ENCODE measurements at regions not wholly inside any gene's neighbourhood (a gene's known extent, or its start where the extent isn't known, plus 50 kb on each side); places are given as distances from the start of the nearest gene placed in this dataset.

DNA sequence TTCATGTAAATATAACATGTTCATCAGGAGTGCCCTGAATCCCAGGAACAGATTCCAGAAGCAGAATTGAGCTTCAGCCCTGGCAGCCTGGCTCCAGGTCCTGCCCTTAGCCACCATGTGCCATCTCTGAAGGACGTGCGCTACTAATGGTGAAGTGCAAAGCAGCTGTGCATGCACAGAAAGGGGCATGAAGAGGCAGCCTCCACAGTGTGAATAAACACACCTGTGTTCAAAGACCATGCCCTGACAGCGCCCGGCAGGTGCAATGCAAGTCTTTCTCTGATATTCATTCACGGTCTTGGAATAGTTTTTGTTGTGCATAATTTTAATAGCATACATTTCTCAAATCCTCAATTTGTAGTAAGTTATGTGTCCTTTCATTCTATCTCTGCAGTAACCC lies 250.4 kb upstream of the TCERG1L start:
- DNase-seq (ENCODE audit: low read depth in 2 of 2): no peak

DNA sequence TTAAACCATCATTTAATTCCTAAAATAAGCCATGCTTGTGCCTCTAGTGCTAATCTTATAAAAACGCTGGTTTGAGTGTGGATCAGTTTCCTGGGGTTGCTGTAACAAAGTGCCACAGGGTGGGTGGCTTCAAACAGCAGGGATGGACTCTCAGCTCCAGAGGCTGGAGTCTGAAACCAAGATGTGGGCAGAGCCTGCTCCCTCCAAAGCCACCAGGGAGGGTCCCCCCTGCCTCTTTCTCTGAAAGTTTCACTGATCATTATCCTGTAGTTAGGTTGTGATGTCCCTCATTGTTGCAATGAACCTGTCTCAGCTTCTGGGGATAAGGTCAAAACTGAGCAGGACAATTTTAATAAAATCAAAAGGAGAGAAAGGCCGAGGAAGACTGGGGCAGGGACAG lies 251.9 kb upstream of the TCERG1L start:
- DNase-seq (ENCODE audit: low read depth in 2 of 2): no peak

DNA sequence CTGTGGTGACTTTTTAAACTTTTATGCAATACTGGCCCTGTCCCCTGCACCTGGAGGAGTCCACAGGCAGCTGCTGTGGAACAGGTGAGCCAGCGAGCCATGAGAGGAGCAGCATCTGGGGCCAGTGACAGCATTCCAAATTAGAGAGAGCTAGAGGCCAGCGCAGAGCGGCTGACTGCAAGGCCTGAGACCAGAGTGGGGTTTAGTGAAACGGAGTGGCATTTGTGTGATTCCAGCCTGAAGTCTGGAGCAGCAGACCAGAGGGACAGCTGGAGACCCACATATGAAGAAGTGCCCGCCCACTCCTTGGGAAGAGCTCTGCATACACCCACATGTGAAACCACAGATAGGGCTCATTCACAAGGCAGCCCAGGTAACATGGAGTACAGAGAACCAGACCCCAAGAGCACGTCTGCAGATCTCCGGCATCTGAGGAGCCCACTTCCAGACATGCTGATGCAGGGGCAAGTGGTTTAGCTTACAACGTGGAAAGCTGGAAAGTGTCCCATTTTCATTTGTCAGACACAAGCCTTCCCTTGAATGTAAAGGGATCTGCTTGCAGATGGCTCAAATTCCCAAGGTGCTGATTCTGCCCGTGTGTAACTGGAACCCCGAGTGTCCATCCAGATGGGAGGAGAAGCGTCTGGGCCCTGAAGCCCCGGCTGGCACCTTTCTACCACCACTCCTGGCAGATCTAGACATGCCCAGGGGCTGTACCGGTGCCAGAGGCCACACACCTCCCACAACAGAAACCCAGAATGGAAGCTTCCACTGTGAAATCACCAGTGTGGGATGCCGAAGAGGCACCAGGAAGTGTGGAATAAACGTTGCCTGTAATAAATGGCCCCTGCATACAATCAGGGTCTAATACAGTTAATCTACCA lies 256.0 kb upstream of the TCERG1L start:
- DNase-seq (ENCODE audit: low read depth in 2 of 2): no peak

DNA sequence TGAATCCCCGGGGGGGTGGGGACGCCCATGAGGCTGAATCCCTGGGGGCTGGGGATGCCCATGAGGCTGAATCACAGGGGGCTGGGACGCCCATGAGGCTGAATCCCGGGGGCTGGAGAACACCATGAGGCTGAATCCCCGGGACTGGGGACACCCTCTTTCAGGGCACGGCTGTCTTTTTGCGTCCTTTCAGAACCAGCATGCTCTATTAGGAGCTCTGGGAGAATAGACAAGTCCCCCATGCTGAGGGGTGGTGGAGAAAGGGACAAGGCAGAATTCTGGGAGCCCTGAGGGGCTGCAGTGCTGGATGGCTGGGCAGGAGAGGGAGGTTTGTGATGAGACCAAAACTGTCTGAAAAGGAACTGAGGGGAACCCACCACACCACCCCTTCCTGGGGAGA lies 257.3 kb upstream of the TCERG1L start:
- no peak for DNase-seq (ENCODE audit: low read depth in 2 of 2)

DNA sequence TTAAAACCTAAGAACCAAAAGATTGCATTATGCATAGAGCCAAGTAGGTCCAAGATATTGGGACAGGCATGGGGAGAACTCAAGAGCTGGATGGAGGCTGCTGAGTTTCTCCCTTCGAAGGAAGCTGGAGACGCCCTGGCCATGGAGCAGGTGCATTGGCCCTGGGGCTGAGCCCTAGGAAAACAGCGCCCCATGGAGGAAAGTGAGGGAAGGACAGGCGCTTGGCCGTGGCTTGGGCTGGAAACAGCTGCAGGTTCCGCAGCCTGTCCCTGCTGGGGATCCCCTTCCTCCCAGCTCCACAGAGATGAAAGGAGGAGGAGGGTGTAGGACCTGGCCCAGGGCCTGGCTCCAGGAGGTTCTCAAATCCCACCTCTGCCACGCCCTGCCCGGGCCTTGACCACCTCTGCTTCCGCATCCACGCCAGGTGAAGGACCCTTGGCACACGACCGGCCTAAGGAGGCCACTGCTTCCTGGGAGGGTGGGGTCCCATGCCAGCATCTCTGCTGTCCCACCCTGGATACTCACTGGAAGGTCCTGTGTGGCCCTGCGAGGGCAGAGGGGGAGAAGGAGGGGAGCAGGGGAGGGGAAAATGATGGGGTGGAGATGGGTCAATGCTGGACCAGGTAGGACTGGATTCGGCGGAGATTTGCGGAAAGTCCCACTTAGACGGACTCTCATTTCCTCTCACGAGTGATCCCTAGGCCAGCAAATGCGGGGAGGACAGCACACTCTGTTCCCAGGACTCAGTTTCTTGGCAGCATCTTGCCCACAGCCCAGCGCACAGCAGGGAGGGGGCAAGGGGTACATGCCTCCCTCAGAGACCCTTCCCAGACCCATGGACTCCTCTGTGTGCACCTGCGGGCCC lies 258.6 kb upstream of the TCERG1L start:
- no peak for DNase-seq (ENCODE audit: low read depth in 2 of 2)

DNA sequence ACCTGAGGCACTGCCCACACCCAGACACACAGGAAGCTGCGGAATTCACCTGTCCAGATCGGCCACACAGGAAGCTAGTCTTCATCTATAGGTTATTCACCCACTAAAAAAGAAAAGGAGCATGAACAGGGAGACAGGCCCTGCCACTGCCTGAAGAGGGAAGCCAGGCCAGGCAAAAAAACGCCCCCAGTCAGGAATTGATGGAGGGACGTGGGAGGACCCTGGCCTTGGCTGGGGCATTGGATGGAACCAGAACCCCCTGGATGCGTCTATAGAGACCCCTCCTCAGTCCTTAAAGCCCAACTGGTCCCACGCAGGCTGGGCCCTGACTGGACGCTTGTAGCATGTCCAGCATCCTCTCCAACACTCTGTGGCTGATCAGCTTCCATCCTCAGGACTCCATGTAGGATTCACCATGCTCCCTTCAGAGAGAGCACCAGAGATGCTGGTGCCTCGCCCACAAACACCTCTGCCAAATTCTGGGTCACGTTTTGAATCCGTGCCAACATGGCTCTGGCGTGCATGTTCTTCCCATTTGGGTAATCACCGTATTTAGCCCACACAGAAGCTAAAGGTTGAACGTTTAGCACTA lies 259.3 kb upstream of the TCERG1L start:
- DNase-seq (ENCODE audit: low read depth in 2 of 2): no peak

DNA sequence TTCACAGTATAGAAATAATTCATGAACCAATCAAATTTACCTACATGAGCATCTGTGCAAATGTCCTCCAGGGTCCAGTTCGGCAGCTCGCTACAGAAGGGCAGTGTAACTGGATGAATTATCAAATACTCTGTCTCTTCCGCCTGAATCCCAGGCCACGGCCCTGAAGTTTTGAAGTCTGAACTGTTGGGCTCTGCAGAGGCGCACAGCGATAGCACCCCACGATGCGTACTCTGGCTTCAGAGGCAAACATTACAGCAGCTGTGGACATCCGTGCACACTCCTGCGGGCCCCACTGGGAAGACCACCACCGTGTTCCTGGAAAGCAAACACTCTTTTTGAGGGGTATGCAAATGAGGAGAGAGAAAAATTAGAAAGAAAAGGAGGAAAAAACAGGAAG lies 259.8 kb upstream of the TCERG1L start:
- no peak for DNase-seq (ENCODE audit: low read depth in 2 of 2)

DNA sequence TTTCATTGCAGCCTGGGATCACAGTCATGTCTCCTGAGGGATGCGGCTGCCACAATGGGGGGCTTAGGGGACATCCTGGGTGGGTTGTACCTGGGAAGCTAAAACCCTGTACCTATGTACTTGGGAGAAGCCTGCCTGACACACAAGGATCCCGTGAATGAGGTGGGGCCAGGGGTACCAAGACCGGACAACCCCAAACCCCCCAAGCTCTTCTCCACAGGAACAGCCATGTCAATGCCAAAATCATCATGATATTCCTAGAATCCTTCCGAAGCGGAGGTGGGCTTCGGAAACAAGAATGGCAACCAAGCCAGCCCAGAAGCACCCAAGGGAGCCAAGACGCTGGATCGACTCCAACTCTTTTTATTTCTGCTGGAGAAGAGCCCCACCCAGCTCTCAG lies 260.3 kb upstream of the TCERG1L start:
- no peak for DNase-seq (ENCODE audit: low read depth in 2 of 2)

DNA sequence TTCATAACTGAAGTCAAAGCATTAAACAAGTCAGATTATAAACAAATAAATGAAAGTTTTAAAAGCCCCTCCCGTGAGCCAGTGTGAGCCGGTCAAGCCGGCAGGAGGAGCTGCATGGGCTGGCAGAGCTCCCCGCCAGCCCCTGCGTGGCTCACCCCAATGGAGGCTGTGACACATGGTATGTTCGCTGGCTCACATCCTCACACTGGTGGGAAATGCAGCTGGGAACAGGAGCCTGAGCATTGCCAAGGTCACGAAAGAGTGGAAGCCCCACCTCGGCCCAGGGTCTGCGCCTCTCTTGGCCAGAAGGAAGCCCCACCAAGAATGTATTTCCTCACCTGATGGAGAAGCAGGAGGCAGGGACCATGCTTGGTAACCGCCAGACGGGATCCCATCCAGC lies 261.7 kb upstream of the TCERG1L start:
- DNase-seq (ENCODE audit: low read depth in 2 of 2): no peak

DNA sequence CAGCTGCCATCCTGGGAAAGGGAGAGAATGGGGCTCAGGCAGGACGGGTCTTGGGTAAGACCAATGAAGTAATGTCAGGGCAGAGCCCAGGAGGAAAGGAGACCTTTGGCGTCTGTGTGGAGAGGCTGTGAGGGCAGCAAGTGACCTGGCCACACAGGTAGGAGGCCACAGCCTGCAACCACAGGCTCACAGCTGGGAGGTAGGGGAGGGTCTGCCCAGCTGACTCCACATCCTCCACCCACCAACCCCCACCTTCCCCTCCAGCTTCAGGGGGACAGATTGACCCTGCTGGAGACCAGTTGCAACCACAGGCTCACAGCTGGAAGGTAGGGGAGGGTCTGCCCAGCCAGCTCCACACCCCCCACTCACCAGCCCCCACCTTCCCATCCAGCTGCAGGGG lies 262.2 kb upstream of the TCERG1L start:
- DNase-seq (ENCODE audit: low read depth in 2 of 2): no peak

DNA sequence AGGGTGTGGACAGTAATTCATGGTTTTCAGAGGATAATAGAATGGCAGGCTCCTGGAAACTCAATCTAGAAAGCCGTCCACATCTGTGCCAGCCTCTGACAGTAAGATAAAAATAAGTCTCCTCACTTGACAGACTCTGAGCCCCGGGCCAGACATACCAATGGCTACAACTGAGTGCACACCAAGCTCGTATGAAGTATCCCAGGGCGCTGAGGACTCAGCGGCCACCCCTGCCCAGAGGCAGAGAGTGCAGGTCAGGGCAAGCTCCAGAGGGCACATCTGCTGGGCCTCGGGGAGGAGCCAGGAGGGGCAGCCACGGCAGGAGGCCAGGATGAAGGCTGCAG lies 262.8 kb upstream of the TCERG1L start:
- DNase-seq (ENCODE audit: low read depth in 2 of 2): no peak

DNA sequence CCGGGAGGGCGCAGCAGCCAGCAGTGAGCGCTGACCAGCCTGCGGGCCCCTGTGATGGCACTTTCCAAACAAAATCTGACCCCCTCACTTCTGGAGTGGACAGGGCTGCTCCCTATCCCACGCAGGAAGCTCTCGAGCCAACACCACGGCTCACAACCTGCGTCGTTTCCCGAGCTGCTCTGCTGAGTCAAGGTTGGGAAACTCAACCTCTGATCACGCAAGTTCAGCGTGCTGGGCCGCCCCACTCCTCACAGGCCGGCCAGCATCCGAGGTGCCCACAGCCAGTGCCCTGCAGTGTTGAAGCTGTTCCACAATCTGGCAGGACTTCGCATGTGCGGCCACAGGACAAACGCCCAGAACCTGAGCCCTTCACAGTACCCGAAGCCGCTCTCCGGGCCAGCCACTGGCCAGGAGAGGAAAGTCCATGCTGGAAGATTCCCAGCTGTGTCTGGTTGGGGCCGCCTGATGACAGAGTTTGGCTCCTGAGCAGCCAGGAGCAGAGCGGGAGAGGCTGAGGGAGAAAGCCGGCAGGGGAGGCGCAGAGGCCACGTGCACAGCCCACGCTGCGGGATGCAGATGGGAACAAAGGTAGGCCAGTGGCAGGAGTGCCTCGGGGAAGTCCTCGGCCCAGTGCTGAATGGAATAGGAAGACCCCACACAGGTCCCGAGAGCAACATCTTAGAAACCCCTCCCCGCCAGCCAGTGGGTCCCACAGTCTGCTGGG lies 263.3 kb upstream of the TCERG1L start:
- DNase-seq (ENCODE audit: low read depth in 2 of 2): no peak

DNA sequence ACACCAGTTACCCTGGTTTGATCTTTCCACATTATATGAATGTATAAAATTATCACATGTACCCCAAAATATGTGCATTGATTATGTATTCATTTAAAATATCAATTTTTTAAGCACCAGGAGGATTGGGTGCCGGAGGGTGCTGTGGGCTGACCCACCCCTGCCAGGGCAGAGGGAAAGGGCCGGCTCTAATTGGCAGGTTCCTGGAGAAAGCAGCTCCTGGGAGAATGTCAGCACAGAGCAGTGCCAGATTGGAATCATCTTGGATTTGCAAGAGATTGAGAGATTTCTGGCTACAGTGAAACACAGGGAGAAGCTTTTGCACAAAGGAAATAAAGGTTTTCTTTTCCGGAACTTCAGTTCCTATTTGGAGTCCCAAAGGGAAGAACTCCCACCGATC lies 264.4 kb upstream of the TCERG1L start:
- DNase-seq (ENCODE audit: low read depth in 2 of 2): no peak

DNA sequence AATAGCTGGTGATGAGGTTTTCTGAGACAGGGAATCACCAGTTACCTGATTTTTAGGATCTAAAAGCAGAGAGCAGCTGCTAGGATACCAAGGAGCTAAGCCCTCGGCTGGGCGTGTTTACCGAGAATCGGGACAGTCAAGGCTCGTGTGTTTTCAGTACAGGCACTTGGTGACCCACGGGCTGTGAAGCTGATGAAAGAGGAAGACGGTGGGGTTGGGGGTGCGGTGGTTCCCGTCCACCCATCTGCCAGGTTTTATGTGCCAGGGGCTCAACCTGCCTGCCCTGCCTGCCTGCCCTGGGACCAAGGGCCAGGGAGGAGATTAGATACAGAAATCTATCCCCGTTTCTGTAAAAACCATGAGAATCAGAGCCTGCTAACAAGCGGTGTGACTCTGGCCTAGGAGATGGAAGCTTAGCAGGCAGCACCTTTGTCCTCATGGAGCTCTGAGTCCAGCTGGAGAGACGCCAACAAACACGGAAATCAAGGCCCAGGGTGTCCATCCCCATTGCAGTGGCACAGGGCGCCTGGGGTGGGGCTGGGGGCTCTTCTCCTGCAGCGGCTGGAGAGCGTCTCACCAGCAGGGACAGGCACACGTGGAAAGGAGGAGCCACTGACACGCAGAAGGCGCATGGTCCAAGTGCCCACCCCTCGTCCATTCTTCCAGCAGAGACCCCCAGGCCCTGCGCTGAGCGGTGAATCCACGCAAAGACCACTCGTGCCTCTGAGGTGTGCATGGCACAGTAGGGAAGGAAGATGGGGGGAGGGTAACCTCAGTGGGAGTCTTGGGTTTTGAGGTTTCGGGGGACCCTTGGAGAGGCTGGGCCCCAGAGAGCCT lies 265.0 kb upstream of the TCERG1L start:
- no peak for DNase-seq (ENCODE audit: low read depth in 2 of 2)

DNA sequence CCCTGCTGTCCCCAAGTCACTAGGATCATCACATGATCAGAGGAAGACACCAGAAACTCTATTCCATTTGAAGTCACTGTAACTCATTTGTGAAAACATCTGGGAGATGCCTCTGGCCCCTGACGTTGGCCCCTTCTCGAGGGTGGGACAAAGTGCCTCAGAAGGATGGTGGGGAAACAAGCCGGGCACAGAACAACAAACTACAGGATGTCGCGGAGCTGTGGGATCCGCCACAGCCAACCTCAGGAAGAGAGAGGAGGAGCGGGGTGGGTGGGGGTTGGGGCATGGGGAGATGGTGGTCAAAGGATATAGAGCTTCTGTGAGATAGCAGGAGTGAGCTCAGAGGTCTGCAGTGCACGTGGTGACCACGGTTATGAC lies 265.6 kb upstream of the TCERG1L start:
- no peak for DNase-seq (ENCODE audit: low read depth in 2 of 2)

DNA sequence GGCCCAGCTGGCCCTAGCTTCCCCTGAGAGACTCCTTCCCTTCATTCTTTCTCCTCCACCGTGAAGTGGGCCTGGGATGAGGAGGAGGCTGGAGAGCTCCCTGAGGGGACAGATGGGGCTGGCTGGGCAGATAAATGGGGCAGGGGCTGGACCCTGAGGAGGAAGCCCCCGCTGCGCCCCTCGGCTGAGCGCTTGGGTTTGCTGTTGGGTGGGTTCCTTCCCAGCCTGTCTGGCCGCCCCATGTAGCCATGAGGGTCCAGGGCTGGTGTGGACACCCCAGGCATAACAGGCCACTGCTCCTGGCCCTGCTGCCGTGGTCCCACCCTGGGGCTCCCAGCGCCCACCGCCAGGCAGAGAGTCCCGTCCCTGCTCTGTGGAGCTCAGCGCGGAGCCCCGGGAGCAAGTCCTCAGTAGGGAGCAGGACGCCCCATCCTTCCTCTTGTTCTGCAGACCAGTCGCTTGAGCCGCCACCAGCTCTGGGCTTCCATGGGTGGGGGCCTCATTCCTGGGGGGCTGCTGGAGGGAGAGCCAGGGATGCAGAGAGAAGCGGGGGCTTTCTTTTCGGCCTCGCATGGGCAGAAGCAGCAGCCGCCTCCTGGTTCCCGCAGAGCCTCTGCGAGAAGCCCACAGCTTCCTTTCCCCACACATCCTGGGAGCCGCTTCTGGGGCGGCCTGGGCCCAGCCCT lies 266.4 kb upstream of the TCERG1L start:
- no peak for DNase-seq (ENCODE audit: low read depth in 2 of 2)

DNA sequence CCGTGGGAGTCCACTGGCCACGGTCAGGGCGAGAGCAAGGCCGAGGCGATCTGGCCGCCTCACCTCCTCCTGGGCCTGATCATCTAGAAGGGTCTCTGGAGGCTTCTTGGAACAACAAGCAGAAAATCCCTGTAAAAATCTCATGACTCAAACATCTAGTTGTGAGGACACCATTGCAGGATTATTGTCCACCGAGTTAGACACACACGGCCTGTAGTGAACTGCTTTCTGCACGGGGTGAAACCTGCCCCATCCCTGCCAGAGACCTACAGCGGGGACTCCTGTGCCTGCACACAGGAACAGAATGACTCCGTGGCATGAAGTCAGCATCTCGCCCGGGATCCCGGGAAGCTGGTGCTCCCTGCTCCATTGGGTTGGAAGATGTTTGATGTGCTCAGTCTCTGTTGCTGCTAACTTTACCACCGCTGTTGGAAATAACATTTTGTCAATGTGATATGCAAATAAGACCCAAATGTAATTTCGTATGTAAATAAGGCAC lies 267.0 kb upstream of the TCERG1L start:
- no peak for DNase-seq (ENCODE audit: low read depth in 2 of 2)

DNA sequence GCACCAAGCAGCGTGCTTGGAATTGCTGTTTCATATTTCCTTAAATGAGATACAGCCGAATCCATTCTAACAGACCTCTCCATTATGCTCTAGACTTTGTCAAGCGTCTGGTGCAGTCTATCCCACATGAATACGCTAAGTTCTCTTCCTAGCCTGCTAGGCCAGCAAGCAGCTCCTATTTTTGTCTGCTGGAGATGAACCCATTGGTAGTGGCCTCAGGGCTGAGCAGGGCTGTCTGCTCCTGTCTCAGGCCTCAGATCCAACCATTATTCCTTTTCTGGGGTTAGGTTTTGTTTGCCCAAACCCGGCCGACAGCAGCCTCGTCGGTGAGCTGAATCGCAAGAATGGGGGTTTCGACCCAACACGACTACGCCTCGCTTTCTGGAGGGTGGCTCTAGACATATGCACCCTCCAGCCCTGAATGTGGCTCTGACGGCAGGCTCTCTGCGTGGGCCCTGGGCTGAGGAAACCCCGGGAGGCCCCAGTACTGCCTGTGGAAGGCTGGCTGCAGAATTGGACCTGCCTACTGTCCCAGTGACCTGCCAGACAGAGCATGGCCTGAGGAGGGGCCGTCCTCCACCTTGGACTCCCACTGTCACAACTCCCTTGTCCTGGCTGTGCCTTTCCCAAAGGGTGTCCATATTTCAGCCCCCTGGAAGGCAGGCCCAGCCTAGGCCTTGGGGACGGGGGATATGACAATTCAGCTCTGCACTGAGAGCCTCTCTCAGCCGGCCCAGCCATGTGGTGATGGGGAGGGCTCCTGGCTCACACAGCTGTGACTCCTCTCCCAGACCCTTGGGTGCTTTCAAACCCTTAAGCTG lies 267.9 kb upstream of the TCERG1L start:
- no peak for DNase-seq (ENCODE audit: low read depth in 2 of 2)

DNA sequence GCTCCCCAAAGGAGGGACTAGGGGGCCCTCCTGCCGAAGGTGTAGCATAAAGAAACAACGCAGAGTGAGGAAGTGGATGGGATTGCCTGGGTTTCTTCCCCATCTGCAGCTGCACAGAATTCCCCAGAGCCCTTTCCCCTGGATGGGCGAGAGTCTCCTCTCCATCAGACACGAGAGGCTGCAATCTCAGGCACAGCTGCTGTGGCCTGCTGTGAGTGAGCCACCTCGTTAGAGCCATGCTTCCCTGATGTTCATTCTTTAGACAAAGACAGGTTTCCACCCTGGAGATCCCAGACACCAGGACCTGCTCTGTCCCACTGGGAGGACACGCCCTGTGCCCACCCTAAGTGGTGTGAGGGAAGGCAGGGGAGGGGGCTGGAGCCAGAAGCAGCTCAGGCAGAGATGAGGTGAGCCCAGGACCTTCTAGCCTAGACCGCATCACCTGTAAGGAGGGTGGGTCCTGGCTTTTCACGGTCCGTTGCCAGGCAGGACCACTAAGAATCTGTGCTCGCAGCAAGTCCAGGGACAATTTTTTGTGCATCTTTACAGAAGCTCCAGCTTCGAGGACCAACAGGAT lies 268.6 kb upstream of the TCERG1L start:
- no peak for DNase-seq (ENCODE audit: low read depth in 2 of 2)
